PC-3 (cell line): ENCODE measurements at regions not wholly inside any gene's neighbourhood (a gene's known extent, or its start where the extent isn't known, plus 50 kb on each side); places are given as distances from the start of the nearest gene placed in this dataset.

ENCODE experiments used
- ATAC-seq: fragments of 200-7000 bp; cut with Tn5 transposase; 2 replicates; pipeline ENCODE4 v1.9.1; 2020; ENCODE audit warnings: mild to moderate bottlenecking, moderate library complexity
- BruUV-seq: library from RNA; stranded (reverse); fragments of 400-500 nt; replicated peaks from 2 replicates; lab custom pipeline; 2021; lab: Mats Ljungman, UMichigan
- CTCF ChIA-PET: fragments of 300-600 bp; sonication (Branson Sonifier 250); formaldehyde crosslinking; loops from one replicate; lab custom pipeline; 2022; ENCODE audit warnings: antibody characterized with exemption; lab: Charles Lee
- POLR2A ChIA-PET: fragments of 300-600 bp; sonication (Branson Sonifier 250); formaldehyde crosslinking; loops from one replicate; lab custom pipeline; 2022; ENCODE audit warnings: antibody characterized with exemption; ENCODE audit not compliant: unreplicated experiment; lab: Charles Lee
- DNase-seq: peaks from one replicate; pipeline ENCODE4 v3.0.0-alpha.2; 2015
- H2AFZ ChIP-seq: fragments of 300-600 bp; sonication (generic); 2 replicates; pipeline ENCODE4 v1.6.0; 2016; ENCODE audit warnings: antibody characterized with exemption, low read length
- H3F3A ChIP-seq: fragments of 300-600 bp; sonication (generic); one replicate; pipeline ENCODE4 v1.6.0; 2017; ENCODE audit warnings: antibody characterized with exemption, low read length, control low read depth, mild to moderate bottlenecking; ENCODE audit not compliant: unreplicated experiment
- H3K27ac ChIP-seq: fragments of 300-600 bp; sonication (generic); 2 replicates; pipeline ENCODE4 v1.5.1; 2016; ENCODE audit warnings: mild to moderate bottlenecking, low read length
- H3K27me3 ChIP-seq: fragments of 300-600 bp; sonication (generic); 2 replicates; pipeline ENCODE4 v1.6.1; 2016; ENCODE audit warnings: low read length, mixed read lengths
- H3K36me3 ChIP-seq: fragments of 300-600 bp; sonication (generic); 2 replicates; pipeline ENCODE4 v1.6.1; 2016; ENCODE audit warnings: low read depth, mixed run types, low read length, mixed read lengths
- H3K4me1 ChIP-seq: fragments of 300-600 bp; sonication (generic); 2 replicates; pipeline ENCODE4 v1.5.1; 2016; ENCODE audit warnings: low read length; ENCODE audit not compliant: insufficient read depth
- H3K4me2 ChIP-seq: fragments of 300-600 bp; sonication (generic); 2 replicates; pipeline ENCODE4 v1.6.0; 2016; ENCODE audit warnings: low read length
- H3K4me3 ChIP-seq: fragments of 300-600 bp; sonication (generic); 2 replicates; pipeline ENCODE4 v1.5.1; 2016; ENCODE audit warnings: mild to moderate bottlenecking, low read length, mixed read lengths
- H3K79me2 ChIP-seq: fragments of 300-600 bp; sonication (generic); 2 replicates; pipeline ENCODE4 v1.6.1; 2017; ENCODE audit warnings: low read length, mixed read lengths
- H3K9ac ChIP-seq: fragments of 300-600 bp; sonication (generic); 2 replicates; pipeline ENCODE4 v1.6.0; 2016; ENCODE audit warnings: mild to moderate bottlenecking, low read length
- H3K9me2 ChIP-seq: fragments of 300-600 bp; sonication (generic); replicated peaks from 2 replicates; pipeline ENCODE4 v1.6.1; 2016; ENCODE audit warnings: mixed run types, low read length, mixed read lengths
- H3K9me3 ChIP-seq: fragments of 300-600 bp; sonication (generic); 2 replicates; pipeline ENCODE4 v1.6.1; 2016; ENCODE audit warnings: low read length, mixed read lengths
- H4K20me1 ChIP-seq: fragments of 300-600 bp; sonication (generic); 2 replicates; pipeline ENCODE4 v1.6.1; 2016; ENCODE audit warnings: low read length, mixed read lengths
- EZH2 ChIP-seq: fragments of 300-600 bp; sonication (generic); IDR thresholded peaks from one replicate; pipeline ENCODE4 v1.6.1; 2017; ENCODE audit warnings: antibody characterized with exemption, mild to moderate bottlenecking, low read length; ENCODE audit not compliant: unreplicated experiment
- EZH2phosphoT487 ChIP-seq: fragments of 300-600 bp; sonication (generic); IDR thresholded peaks from 2 replicates; pipeline ENCODE4 v1.6.1; 2018; ENCODE audit warnings: mild to moderate bottlenecking, antibody characterized with exemption, low read length, borderline replicate concordance
- intact Hi-C: fragments of 100-400 bp; cut with micrococcal nuclease; formaldehyde crosslinking; loops from 2 replicates; pipeline ENCODE4 v1.9.0; 2023
- TF ChIP-seq, protein P1 (sequence below): fragments of 300-600 bp; sonication (generic); conservative IDR thresholded peaks from 2 replicates; pipeline ENCODE4 v1.5.1; 2017; ENCODE audit warnings: antibody characterized with exemption, low read depth, mild to moderate bottlenecking, low read length

- no peaks in the 10 kb centered on the region for H3K9me2 ChIP-seq
- no peaks in the 10 kb centered on the region for H3K79me2 ChIP-seq
- H3K36me3 ChIP-seq, result no peaks in the 10 kb centered on the region
- H4K20me1 ChIP-seq, result no peaks in the 10 kb centered on the region
- TF ChIP-seq EZH2 (no peak), EZH2phosphoT487 (no peak)
- TF ChIP-seq, protein P1, sequence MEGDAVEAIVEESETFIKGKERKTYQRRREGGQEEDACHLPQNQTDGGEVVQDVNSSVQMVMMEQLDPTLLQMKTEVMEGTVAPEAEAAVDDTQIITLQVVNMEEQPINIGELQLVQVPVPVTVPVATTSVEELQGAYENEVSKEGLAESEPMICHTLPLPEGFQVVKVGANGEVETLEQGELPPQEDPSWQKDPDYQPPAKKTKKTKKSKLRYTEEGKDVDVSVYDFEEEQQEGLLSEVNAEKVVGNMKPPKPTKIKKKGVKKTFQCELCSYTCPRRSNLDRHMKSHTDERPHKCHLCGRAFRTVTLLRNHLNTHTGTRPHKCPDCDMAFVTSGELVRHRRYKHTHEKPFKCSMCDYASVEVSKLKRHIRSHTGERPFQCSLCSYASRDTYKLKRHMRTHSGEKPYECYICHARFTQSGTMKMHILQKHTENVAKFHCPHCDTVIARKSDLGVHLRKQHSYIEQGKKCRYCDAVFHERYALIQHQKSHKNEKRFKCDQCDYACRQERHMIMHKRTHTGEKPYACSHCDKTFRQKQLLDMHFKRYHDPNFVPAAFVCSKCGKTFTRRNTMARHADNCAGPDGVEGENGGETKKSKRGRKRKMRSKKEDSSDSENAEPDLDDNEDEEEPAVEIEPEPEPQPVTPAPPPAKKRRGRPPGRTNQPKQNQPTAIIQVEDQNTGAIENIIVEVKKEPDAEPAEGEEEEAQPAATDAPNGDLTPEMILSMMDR, result no peak
- no peaks in the 10 kb centered on the region for H3K9me3 ChIP-seq
- no peak overlapping the region for H3K4me3 ChIP-seq
- H3K9ac ChIP-seq, result no peak overlapping the region
- no peak overlapping the region for H2AFZ ChIP-seq
- no peak overlapping the region for H3K27ac ChIP-seq
- intact Hi-C loops, result no loop called here
- no TSS peak for BruUV-seq
- no peaks in the 10 kb centered on the region for H3F3A ChIP-seq
- H3K4me2 ChIP-seq, result no peak overlapping the region
- peaks cover 23% of the 10 kb centered on the region for H3K27me3 ChIP-seq
- ATAC-seq, result no peak
- CTCF ChIA-PET, result no interaction called here
- POLR2A ChIA-PET, result no interaction called here
- DNase-seq, result no peak
- H3K4me1 ChIP-seq, result no peaks in the 10 kb centered on the region
Measured at GRCh38 chr16:9332574-9333148, 241.2 kb downstream of the HAPSTR1 start.

GRCh38 chr16:9333469-9333868 is 242.0 kb downstream of the HAPSTR1 start:
- Histone ChIP-seq H3K27ac (no peak overlapping the region), H3K9ac (no peak overlapping the region), H3K27me3 (peaks cover 19% of the 10 kb centered on the region), H3K79me2 (no peaks in the 10 kb centered on the region), H3K36me3 (no peaks in the 10 kb centered on the region), H3K4me3 (no peak overlapping the region), H2AFZ (no peak overlapping the region), H3K9me2 (no peaks in the 10 kb centered on the region), H3F3A (no peaks in the 10 kb centered on the region), H3K4me2 (no peak overlapping the region), H3K9me3 (no peaks in the 10 kb centered on the region), H4K20me1 (no peaks in the 10 kb centered on the region), H3K4me1 (no peaks in the 10 kb centered on the region)
- intact Hi-C loops, result no loop called here
- ChIA-PET CTCF (no interaction called here), POLR2A (no interaction called here)
- no TSS peak for BruUV-seq
- no peak for DNase-seq
- ATAC-seq, result no peak
- TF ChIP-seq, protein P1, result no peak
- no peak for TF ChIP-seq EZH2
- TF ChIP-seq EZH2phosphoT487, result no peak

GRCh38 chr16:9334103-9334502 is 242.7 kb downstream of the HAPSTR1 start:
- ChIA-PET CTCF (no interaction called here), POLR2A (no interaction called here)
- Histone ChIP-seq H3F3A (no peaks in the 10 kb centered on the region), H3K27me3 (peaks cover 15% of the 10 kb centered on the region), H3K9ac (no peak overlapping the region), H3K79me2 (no peaks in the 10 kb centered on the region), H3K27ac (no peak overlapping the region), H3K4me3 (no peak overlapping the region), H3K36me3 (no peaks in the 10 kb centered on the region), H4K20me1 (no peaks in the 10 kb centered on the region), H3K9me2 (no peaks in the 10 kb centered on the region), H2AFZ (no peak overlapping the region), H3K4me2 (no peak overlapping the region), H3K4me1 (no peaks in the 10 kb centered on the region), H3K9me3 (no peaks in the 10 kb centered on the region)
- DNase-seq (no peak), ATAC-seq (no peak)
- intact Hi-C loops, result no loop called here
- no TSS peak for BruUV-seq
- TF ChIP-seq, protein P1, result no peak
- TF ChIP-seq EZH2 (no peak), EZH2phosphoT487 (no peak)
